Tibial artery (tissue), 4 donors: ENCODE measurements at regions not wholly inside any gene's neighbourhood (a gene's known extent, or its start where the extent isn't known, plus 50 kb on each side); places are given as distances from the start of the nearest gene placed in this dataset.

ENCODE experiments used
- DNase-seq, 2 donors: peaks; one replicate each; pipeline ENCODE4 v3.0.0-alpha.2; 2019
- H3K27ac ChIP-seq, 2 donors: fragments of 200-600 bp; sonication (generic) in 1 of 2; 1 replicate in 1 of 2; 2 replicates in 1 of 2; pipeline ENCODE4 v1.5.1; 2018 to 2019; ENCODE audit warnings: mild to moderate bottlenecking in 1 of 2
- H3K27me3 ChIP-seq, 2 donors: fragments of 200-600 bp; sonication (generic) in 1 of 2; one replicate each; pipeline versions ENCODE4 v1.5.1 to v1.6.0; 2016 to 2019
- H3K36me3 ChIP-seq, 3 donors: fragments of 200-600 bp; sonication (generic) in 2 of 3; one replicate each; pipeline ENCODE4 v1.5.1; 2016 to 2019; ENCODE audit warnings: mild to moderate bottlenecking in 2 of 3
- H3K4me1 ChIP-seq, 4 donors: fragments of 200-600 bp; sonication (generic) in 2 of 4; 1 replicate in 3 of 4; 2 replicates in 1 of 4; pipeline ENCODE4 v1.5.1; 2016 to 2019
- H3K4me3 ChIP-seq, 2 donors: fragments of 200-600 bp; sonication (generic) in 1 of 2; 1 replicate in 1 of 2; 2 replicates in 1 of 2; pipeline ENCODE4 v1.5.1; 2018 to 2019; ENCODE audit warnings: mild to moderate bottlenecking in 2 of 2
- H3K9me3 ChIP-seq, 3 donors: fragments of 200-600 bp; sonication (generic) in 1 of 3; one replicate each; pipeline ENCODE4 v1.5.1; 2016 to 2019
- CTCF ChIP-seq, 2 experiments: fragments of 200-600 bp in 1 of 2; fragments of 450-650 bp in 1 of 2; IDR thresholded peaks; one replicate each; pipeline ENCODE4 v1.5.1; 2017 to 2019; ENCODE audit warnings: antibody characterized with exemption in 2 of 2, mild to moderate bottlenecking in 1 of 2, moderate library complexity in 1 of 2
- intact Hi-C: fragments of 100-400 bp; cut with DNase I; formaldehyde crosslinking; loops from one replicate; pipeline ENCODE4 v1.15.0; 2023; ENCODE audit warnings: low total_unique reads

GRCh38 chr13:108036411-108036932, 178.9 kb downstream of the LIG4 start:
- DNase-seq: no peak
- H3K4me1 ChIP-seq: no peaks in the 10 kb centered on the region
- no peaks in the 10 kb centered on the region for H3K36me3 ChIP-seq
- no peak for TF ChIP-seq CTCF (IDR thresholded peaks at IDR 0.05)
- no peaks in the 10 kb centered on the region for H3K27me3 ChIP-seq
- intact Hi-C loops: no loop called here
- H3K4me3 ChIP-seq: no peak overlapping the region
- no peaks in the 10 kb centered on the region for H3K9me3 ChIP-seq
- no peak overlapping the region for H3K27ac ChIP-seq

GRCh38 chr13:108034909-108035410, 180.4 kb downstream of the LIG4 start:
- no peak for DNase-seq
- intact Hi-C loops: no loop called here
- Histone ChIP-seq H3K36me3 (no peaks in the 10 kb centered on the region), H3K27me3 (no peaks in the 10 kb centered on the region), H3K9me3 (no peaks in the 10 kb centered on the region), H3K4me3 (no peak overlapping the region), H3K4me1 (no peaks in the 10 kb centered on the region), H3K27ac (no peak overlapping the region)
- TF ChIP-seq CTCF (IDR thresholded peaks at IDR 0.05): no peak

- no peak overlapping the region for H3K4me3 ChIP-seq
Measured at GRCh38 chr13:108033800-108034707, 181.3 kb downstream of the LIG4 start.

GRCh38 chr13:108031865-108032264, 183.5 kb downstream of the LIG4 start:
- Histone ChIP-seq H3K4me3 (no peak overlapping the region), H3K27ac (no peak overlapping the region), H3K27me3 (no peaks in the 10 kb centered on the region), H3K4me1 (no peaks in the 10 kb centered on the region), H3K36me3 (no peaks in the 10 kb centered on the region), H3K9me3 (no peaks in the 10 kb centered on the region)
- intact Hi-C loops: no loop called here
- DNase-seq: no peak
- no peak for TF ChIP-seq CTCF (IDR thresholded peaks at IDR 0.05)

More at GRCh38 chr13:108033800-108034707, 181.3 kb downstream of the LIG4 start:
- no peak for DNase-seq
- no peak for TF ChIP-seq CTCF (IDR thresholded peaks at IDR 0.05)
- no peaks in the 10 kb centered on the region for H3K9me3 ChIP-seq
- H3K27me3 ChIP-seq: no peaks in the 10 kb centered on the region
- intact Hi-C loops: no loop called here
- H3K36me3 ChIP-seq: no peaks in the 10 kb centered on the region
- H3K4me1 ChIP-seq: no peaks in the 10 kb centered on the region
- H3K27ac ChIP-seq: no peak overlapping the region

GRCh38 chr13:108030769-108031168, 184.6 kb downstream of the LIG4 start:
- DNase-seq: no peak
- Histone ChIP-seq H3K4me3 (no peak overlapping the region), H3K27ac (no peak overlapping the region), H3K27me3 (no peaks in the 10 kb centered on the region), H3K4me1 (no peaks in the 10 kb centered on the region), H3K9me3 (no peaks in the 10 kb centered on the region), H3K36me3 (no peaks in the 10 kb centered on the region)
- intact Hi-C loops: no loop called here
- TF ChIP-seq CTCF (IDR thresholded peaks at IDR 0.05): no peak
